ENCODE measurements at regions not wholly inside any gene's neighbourhood (a gene's known extent, or its start where the extent isn't known, plus 50 kb on each side); places are given as distances from the start of the nearest gene placed in this dataset.

GRCh38 chr4:30395902-30396301 is 324.3 kb upstream of the PCDH7 start:
- no peak for DNase-seq (ENCODE audit: low spot score)
- Histone ChIP-seq H3K18ac (ENCODE audit: low read length) (no peak overlapping the region), H3K27ac (replicated peaks; ENCODE audit: low read length) (no peak overlapping the region), H2BK120ac (ENCODE audit: low read depth, low read length) (no peak overlapping the region), H4K8ac (ENCODE audit: low read depth, low read length) (no peak overlapping the region), H2BK5ac (ENCODE audit: low read length) (no peak overlapping the region), H3K9ac (ENCODE audit: low read depth, low read length, poor library complexity) (no peak overlapping the region), H3K9me3 (replicated peaks in 1 of 2; ENCODE audit: control insufficient read depth in 2 of 2, insufficient read depth in 1 of 2, low read depth in 1 of 2, low read length in 2 of 2) (no peaks in the 10 kb centered on the region), H2AK5ac (ENCODE audit: low read depth, low read length) (no peak overlapping the region), H2AFZ (ENCODE audit: low read length) (no peak overlapping the region), H3K79me1 (ENCODE audit: low read depth, low read length) (no peaks in the 10 kb centered on the region), H3K4me3 (ENCODE audit: low read length in 2 of 2) (no peak overlapping the region), H2BK15ac (ENCODE audit: low read length) (no peak overlapping the region), H3K36me3 (replicated peaks in 1 of 2; ENCODE audit: control insufficient read depth in 2 of 2, insufficient read depth in 2 of 2, low read length in 2 of 2) (no peaks in the 10 kb centered on the region), H2BK12ac (ENCODE audit: low read length) (no peak overlapping the region), H3K4ac (ENCODE audit: low read length) (no peak overlapping the region), H3K23ac (ENCODE audit: low read depth, low read length, poor library complexity) (no peak overlapping the region), H4K91ac (ENCODE audit: low read depth, low read length, poor library complexity) (no peak overlapping the region), H3K27me3 (ENCODE audit: control insufficient read depth in 3 of 3, insufficient read depth in 3 of 3, low read depth in 1 of 3, low read length in 3 of 3) (no peaks in the 10 kb centered on the region), H3K4me2 (ENCODE audit: insufficient read depth, low read length, poor library complexity, severe bottlenecking) (no peak overlapping the region), H3K14ac (ENCODE audit: low read length) (no peak overlapping the region), H3K4me1 (ENCODE audit: control insufficient read depth in 2 of 2, insufficient read depth in 1 of 2, low read depth in 1 of 2, low read length in 2 of 2) (no peaks in the 10 kb centered on the region)
- no CpG with 5 or more reads among the region's 2 CpGs for WGBS, 2 donors (ENCODE audit: extremely low coverage in 2 of 2, insufficient read length in 2 of 2, insufficient replicate concordance in 1 of 2)

- no peak overlapping the region for H2BK15ac ChIP-seq (ENCODE audit: low read length)
- H2AK5ac ChIP-seq (ENCODE audit: low read depth, low read length) = no peak overlapping the region
- no peak overlapping the region for H3K4ac ChIP-seq (ENCODE audit: low read length)
- no peak overlapping the region for H3K14ac ChIP-seq (ENCODE audit: low read length)
- H3K79me1 ChIP-seq (ENCODE audit: low read depth, low read length) = no peaks in the 10 kb centered on the region
- WGBS, 2 donors (ENCODE audit: extremely low coverage in 2 of 2, insufficient read length in 2 of 2, insufficient replicate concordance in 1 of 2) = no CpG with 5 or more reads among the region's 2 CpGs
- DNase-seq (ENCODE audit: low spot score) = peak; percentile 3
- H2AFZ ChIP-seq (ENCODE audit: low read length) = peak overlapping the region; percentile 3
- no peaks in the 10 kb centered on the region for H3K9me3 ChIP-seq (replicated peaks in 1 of 2; ENCODE audit: control insufficient read depth in 2 of 2, insufficient read depth in 1 of 2, low read depth in 1 of 2, low read length in 2 of 2)
- no peak overlapping the region for H3K27ac ChIP-seq (replicated peaks; ENCODE audit: low read length)
- H3K27me3 ChIP-seq (ENCODE audit: control insufficient read depth in 3 of 3, insufficient read depth in 3 of 3, low read depth in 1 of 3, low read length in 3 of 3) = no peaks in the 10 kb centered on the region
- H2BK5ac ChIP-seq (ENCODE audit: low read length) = no peak overlapping the region
- H3K4me2 ChIP-seq (ENCODE audit: insufficient read depth, low read length, poor library complexity, severe bottlenecking) = no peak overlapping the region
- H3K36me3 ChIP-seq (replicated peaks in 1 of 2; ENCODE audit: control insufficient read depth in 2 of 2, insufficient read depth in 2 of 2, low read length in 2 of 2) = no peaks in the 10 kb centered on the region
- H2BK12ac ChIP-seq (ENCODE audit: low read length) = no peak overlapping the region
- H4K91ac ChIP-seq (ENCODE audit: low read depth, low read length, poor library complexity) = no peak overlapping the region
- no peak overlapping the region for H3K18ac ChIP-seq (ENCODE audit: low read length)
- no peak overlapping the region for H4K8ac ChIP-seq (ENCODE audit: low read depth, low read length)
- H3K9ac ChIP-seq (ENCODE audit: low read depth, low read length, poor library complexity) = no peak overlapping the region
- H2BK120ac ChIP-seq (ENCODE audit: low read depth, low read length) = no peak overlapping the region
- H3K23ac ChIP-seq (ENCODE audit: low read depth, low read length, poor library complexity) = no peak overlapping the region
- no peak overlapping the region for H3K4me3 ChIP-seq (ENCODE audit: low read length in 2 of 2)
- H3K4me1 ChIP-seq (ENCODE audit: control insufficient read depth in 2 of 2, insufficient read depth in 1 of 2, low read depth in 1 of 2, low read length in 2 of 2) = no peaks in the 10 kb centered on the region
Measured at GRCh38 chr4:30396772-30397475, 323.2 kb upstream of the PCDH7 start.

- no peak overlapping the region for H3K14ac ChIP-seq (ENCODE audit: low read length)
- H3K23ac ChIP-seq (ENCODE audit: low read depth, low read length, poor library complexity) = no peak overlapping the region
- H3K4me3 ChIP-seq (ENCODE audit: low read length in 2 of 2) = no peak overlapping the region
- H2BK12ac ChIP-seq (ENCODE audit: low read length) = no peak overlapping the region
- no peak overlapping the region for H3K18ac ChIP-seq (ENCODE audit: low read length)
- no peaks in the 10 kb centered on the region for H3K9me3 ChIP-seq (replicated peaks in 1 of 2; ENCODE audit: control insufficient read depth in 2 of 2, insufficient read depth in 1 of 2, low read depth in 1 of 2, low read length in 2 of 2)
- H2AK5ac ChIP-seq (ENCODE audit: low read depth, low read length) = no peak overlapping the region
- H3K79me1 ChIP-seq (ENCODE audit: low read depth, low read length) = no peaks in the 10 kb centered on the region
- WGBS, 2 donors (ENCODE audit: extremely low coverage in 2 of 2, insufficient read length in 2 of 2, insufficient replicate concordance in 1 of 2) = no CpG with 5 or more reads among the region's 1 CpG
- H4K8ac ChIP-seq (ENCODE audit: low read depth, low read length) = no peak overlapping the region
- H3K9ac ChIP-seq (ENCODE audit: low read depth, low read length, poor library complexity) = no peak overlapping the region
- H2BK5ac ChIP-seq (ENCODE audit: low read length) = no peak overlapping the region
- no peak overlapping the region for H2BK120ac ChIP-seq (ENCODE audit: low read depth, low read length)
- DNase-seq (ENCODE audit: low spot score) = no peak
- no peaks in the 10 kb centered on the region for H3K4me1 ChIP-seq (ENCODE audit: control insufficient read depth in 2 of 2, insufficient read depth in 1 of 2, low read depth in 1 of 2, low read length in 2 of 2)
- H3K27ac ChIP-seq (replicated peaks; ENCODE audit: low read length) = no peak overlapping the region
- no peaks in the 10 kb centered on the region for H3K36me3 ChIP-seq (replicated peaks in 1 of 2; ENCODE audit: control insufficient read depth in 2 of 2, insufficient read depth in 2 of 2, low read length in 2 of 2)
- no peak overlapping the region for H3K4me2 ChIP-seq (ENCODE audit: insufficient read depth, low read length, poor library complexity, severe bottlenecking)
- no peak overlapping the region for H3K4ac ChIP-seq (ENCODE audit: low read length)
- no peak overlapping the region for H2BK15ac ChIP-seq (ENCODE audit: low read length)
- no peak overlapping the region for H2AFZ ChIP-seq (ENCODE audit: low read length)
- H4K91ac ChIP-seq (ENCODE audit: low read depth, low read length, poor library complexity) = no peak overlapping the region
- H3K27me3 ChIP-seq (ENCODE audit: control insufficient read depth in 3 of 3, insufficient read depth in 3 of 3, low read depth in 1 of 3, low read length in 3 of 3) = no peaks in the 10 kb centered on the region
Measured at GRCh38 chr4:30399476-30399875, 320.7 kb upstream of the PCDH7 start.

GRCh38 chr4:30402276-30402675 is 317.9 kb upstream of the PCDH7 start:
- Histone ChIP-seq H3K4me1 (ENCODE audit: control insufficient read depth in 2 of 2, insufficient read depth in 1 of 2, low read depth in 1 of 2, low read length in 2 of 2) (no peaks in the 10 kb centered on the region), H2BK120ac (ENCODE audit: low read depth, low read length) (no peak overlapping the region), H3K79me1 (ENCODE audit: low read depth, low read length) (no peaks in the 10 kb centered on the region), H2AFZ (ENCODE audit: low read length) (no peak overlapping the region), H3K14ac (ENCODE audit: low read length) (no peak overlapping the region), H3K4me3 (ENCODE audit: low read length in 2 of 2) (no peak overlapping the region), H3K18ac (ENCODE audit: low read length) (no peak overlapping the region), H3K23ac (ENCODE audit: low read depth, low read length, poor library complexity) (no peak overlapping the region), H3K4ac (ENCODE audit: low read length) (no peak overlapping the region), H3K4me2 (ENCODE audit: insufficient read depth, low read length, poor library complexity, severe bottlenecking) (no peak overlapping the region), H2BK5ac (ENCODE audit: low read length) (no peak overlapping the region), H4K8ac (ENCODE audit: low read depth, low read length) (no peak overlapping the region), H2BK12ac (ENCODE audit: low read length) (no peak overlapping the region), H2BK15ac (ENCODE audit: low read length) (no peak overlapping the region), H3K27ac (replicated peaks; ENCODE audit: low read length) (no peak overlapping the region), H4K91ac (ENCODE audit: low read depth, low read length, poor library complexity) (no peak overlapping the region), H3K36me3 (replicated peaks in 1 of 2; ENCODE audit: control insufficient read depth in 2 of 2, insufficient read depth in 2 of 2, low read length in 2 of 2) (peaks cover 0 to 1% of the 10 kb centered on the region in 2 donors), H3K27me3 (ENCODE audit: control insufficient read depth in 3 of 3, insufficient read depth in 3 of 3, low read depth in 1 of 3, low read length in 3 of 3) (no peaks in the 10 kb centered on the region), H2AK5ac (ENCODE audit: low read depth, low read length) (no peak overlapping the region), H3K9me3 (replicated peaks in 1 of 2; ENCODE audit: control insufficient read depth in 2 of 2, insufficient read depth in 1 of 2, low read depth in 1 of 2, low read length in 2 of 2) (peaks cover 0 to 8% of the 10 kb centered on the region in 2 donors), H3K9ac (ENCODE audit: low read depth, low read length, poor library complexity) (no peak overlapping the region)
- no peak for DNase-seq (ENCODE audit: low spot score)
- no CpG with 5 or more reads among the region's 2 CpGs for WGBS, 2 donors (ENCODE audit: extremely low coverage in 2 of 2, insufficient read length in 2 of 2, insufficient replicate concordance in 1 of 2)
